ENCODE measurements at regions not wholly inside any gene's neighbourhood (a gene's known extent, or its start where the extent isn't known, plus 50 kb on each side); places are given as distances from the start of the nearest gene placed in this dataset.

GRCh38 chr22:49600891-49601431 lies 226.7 kb downstream of the BRD1 start:
- no peak for DNase-seq

GRCh38 chr22:49600468-49600867 lies 227.2 kb downstream of the BRD1 start:
- DNase-seq: no peak

- no peak for DNase-seq
Observed at GRCh38 chr22:49599691-49600455, 227.8 kb downstream of the BRD1 start.

- no peak for DNase-seq
Observed at GRCh38 chr22:49599039-49599438, 228.6 kb downstream of the BRD1 start.

GRCh38 chr22:49598338-49598737 lies 229.3 kb downstream of the BRD1 start:
- DNase-seq: no peak

GRCh38 chr22:49597428-49598039 lies 230.1 kb downstream of the BRD1 start:
- DNase-seq: no peak

- no peak for DNase-seq
Observed at GRCh38 chr22:49595465-49596078, 232.1 kb downstream of the BRD1 start.

- DNase-seq: no peak
Observed at GRCh38 chr22:49594078-49594477, 233.6 kb downstream of the BRD1 start.

GRCh38 chr22:49593509-49593908 lies 234.2 kb downstream of the BRD1 start:
- no peak for DNase-seq

GRCh38 chr22:49592780-49593501 lies 234.7 kb downstream of the BRD1 start:
- DNase-seq: no peak

- no peak for DNase-seq
Observed at GRCh38 chr22:49590851-49591445, 236.7 kb downstream of the BRD1 start.

GRCh38 chr22:49590381-49590780 lies 237.3 kb downstream of the BRD1 start:
- no peak for DNase-seq

GRCh38 chr22:49589811-49590210 lies 237.9 kb downstream of the BRD1 start:
- DNase-seq: no peak

- DNase-seq: no peak
Observed at GRCh38 chr22:49589301-49589700, 238.4 kb downstream of the BRD1 start.

- no peak for DNase-seq
Observed at GRCh38 chr22:49588739-49589138, 238.9 kb downstream of the BRD1 start.

GRCh38 chr22:49587987-49588386 lies 239.7 kb downstream of the BRD1 start:
- DNase-seq: no peak

- no peak for DNase-seq
Observed at GRCh38 chr22:49587421-49587820, 240.3 kb downstream of the BRD1 start.

GRCh38 chr22:49586873-49587272 lies 240.8 kb downstream of the BRD1 start:
- DNase-seq: no peak

- no peak for DNase-seq
Observed at GRCh38 chr22:49586244-49586748, 241.4 kb downstream of the BRD1 start.

- no peak for DNase-seq
Observed at GRCh38 chr22:49585461-49586243, 242.0 kb downstream of the BRD1 start.

- DNase-seq: no peak
Observed at GRCh38 chr22:49583886-49584505, 243.7 kb downstream of the BRD1 start.

Measured in bone marrow (tissue), 2 donors.